ENCODE measurements at regions not wholly inside any gene's neighbourhood (a gene's known extent, or its start where the extent isn't known, plus 50 kb on each side); places are given as distances from the start of the nearest gene placed in this dataset.

DNA sequence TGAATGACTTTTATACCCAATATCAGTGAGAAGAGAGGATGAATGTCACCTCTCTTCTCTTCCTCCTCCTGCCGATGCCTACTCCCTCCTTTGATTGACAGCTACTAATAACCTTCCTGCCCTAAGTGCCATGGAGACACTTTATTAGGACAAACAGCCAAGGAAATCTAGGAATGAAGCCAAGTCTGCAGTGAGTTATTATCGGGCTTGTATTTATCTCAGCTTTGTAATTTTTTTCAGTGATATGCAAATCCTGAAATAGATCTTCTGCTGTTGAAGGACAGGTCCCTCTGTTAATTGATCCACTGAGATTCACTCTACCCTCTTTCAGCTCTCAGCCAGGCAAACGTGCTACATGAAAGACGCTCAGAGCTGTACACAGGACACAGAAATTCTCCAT is 686.7 kb downstream of the TMEM182 start:
- Histone ChIP-seq H3K27me3 (no peaks in the 10 kb centered on the region), H3K9me3 (no peaks in the 10 kb centered on the region), H3K4me1 (no peaks in the 10 kb centered on the region), H3K27ac (no peak overlapping the region), H3K36me3 (no peaks in the 10 kb centered on the region), H3K4me3 (no peak overlapping the region)
- TF ChIP-seq POLR2A (IDR thresholded peaks at IDR 0.05) (no peak), POLR2AphosphoS5 (IDR thresholded peaks at IDR 0.05) (no peak)
- TF ChIP-seq, protein P1, sequence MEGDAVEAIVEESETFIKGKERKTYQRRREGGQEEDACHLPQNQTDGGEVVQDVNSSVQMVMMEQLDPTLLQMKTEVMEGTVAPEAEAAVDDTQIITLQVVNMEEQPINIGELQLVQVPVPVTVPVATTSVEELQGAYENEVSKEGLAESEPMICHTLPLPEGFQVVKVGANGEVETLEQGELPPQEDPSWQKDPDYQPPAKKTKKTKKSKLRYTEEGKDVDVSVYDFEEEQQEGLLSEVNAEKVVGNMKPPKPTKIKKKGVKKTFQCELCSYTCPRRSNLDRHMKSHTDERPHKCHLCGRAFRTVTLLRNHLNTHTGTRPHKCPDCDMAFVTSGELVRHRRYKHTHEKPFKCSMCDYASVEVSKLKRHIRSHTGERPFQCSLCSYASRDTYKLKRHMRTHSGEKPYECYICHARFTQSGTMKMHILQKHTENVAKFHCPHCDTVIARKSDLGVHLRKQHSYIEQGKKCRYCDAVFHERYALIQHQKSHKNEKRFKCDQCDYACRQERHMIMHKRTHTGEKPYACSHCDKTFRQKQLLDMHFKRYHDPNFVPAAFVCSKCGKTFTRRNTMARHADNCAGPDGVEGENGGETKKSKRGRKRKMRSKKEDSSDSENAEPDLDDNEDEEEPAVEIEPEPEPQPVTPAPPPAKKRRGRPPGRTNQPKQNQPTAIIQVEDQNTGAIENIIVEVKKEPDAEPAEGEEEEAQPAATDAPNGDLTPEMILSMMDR (IDR thresholded peaks at IDR 0.05) = no peak
- DNase-seq (ENCODE audit: low spot score in 2 of 2) = no peak
- intact Hi-C loops (cut with DNase I; ENCODE audit: low total_unique reads) = no loop called here

DNA sequence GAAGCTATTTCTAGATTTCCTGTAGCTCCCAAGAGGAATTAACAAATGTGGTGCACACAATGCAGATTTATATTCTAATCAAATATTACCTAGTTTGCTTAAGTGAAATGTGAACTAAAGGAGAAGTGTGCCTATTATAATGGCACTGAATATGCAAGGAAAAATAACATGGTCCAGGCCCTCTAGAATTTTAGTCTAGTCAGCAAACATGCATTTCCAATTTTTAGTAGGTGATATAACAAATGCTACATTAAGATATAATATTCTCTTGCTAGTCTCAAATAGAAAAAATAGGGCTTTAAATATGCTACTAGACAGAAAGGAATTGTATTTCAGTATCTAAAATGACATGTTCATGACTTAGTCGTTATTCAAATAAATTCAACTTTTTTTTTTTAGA is 689.5 kb downstream of the TMEM182 start:
- Histone ChIP-seq H3K27me3 (no peaks in the 10 kb centered on the region), H3K4me3 (no peak overlapping the region), H3K4me1 (no peaks in the 10 kb centered on the region), H3K36me3 (no peaks in the 10 kb centered on the region), H3K9me3 (no peaks in the 10 kb centered on the region), H3K27ac (no peak overlapping the region)
- DNase-seq (ENCODE audit: low spot score in 2 of 2) = no peak
- intact Hi-C loops (cut with DNase I; ENCODE audit: low total_unique reads) = no loop called here
- no peak for TF ChIP-seq POLR2A (IDR thresholded peaks at IDR 0.05)
- TF ChIP-seq POLR2AphosphoS5 (IDR thresholded peaks at IDR 0.05) = no peak
- TF ChIP-seq, protein P1 (IDR thresholded peaks at IDR 0.05) = no peak

DNA sequence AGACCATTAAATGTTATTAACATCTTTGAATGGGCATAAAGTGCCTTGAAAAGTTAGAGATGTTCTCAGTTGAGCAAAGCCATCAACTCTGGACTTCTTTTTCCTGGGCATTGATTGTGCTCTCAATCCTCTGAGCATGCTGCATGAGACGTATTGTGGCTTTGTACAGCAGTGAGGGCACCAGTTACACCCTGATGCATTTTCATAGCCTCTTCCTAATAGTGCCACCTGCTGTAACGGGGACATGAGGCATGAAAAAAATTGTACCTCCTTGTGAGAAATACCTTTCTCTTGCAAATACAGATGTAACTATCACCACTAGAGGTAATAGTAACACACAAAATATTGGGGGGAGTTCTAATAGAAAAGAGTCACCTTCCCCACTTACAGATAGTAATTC is 697.5 kb downstream of the TMEM182 start:
- no peak overlapping the region for H3K27ac ChIP-seq
- intact Hi-C loops (cut with DNase I; ENCODE audit: low total_unique reads) = no loop called here
- DNase-seq (ENCODE audit: low spot score in 2 of 2) = no peak

DNA sequence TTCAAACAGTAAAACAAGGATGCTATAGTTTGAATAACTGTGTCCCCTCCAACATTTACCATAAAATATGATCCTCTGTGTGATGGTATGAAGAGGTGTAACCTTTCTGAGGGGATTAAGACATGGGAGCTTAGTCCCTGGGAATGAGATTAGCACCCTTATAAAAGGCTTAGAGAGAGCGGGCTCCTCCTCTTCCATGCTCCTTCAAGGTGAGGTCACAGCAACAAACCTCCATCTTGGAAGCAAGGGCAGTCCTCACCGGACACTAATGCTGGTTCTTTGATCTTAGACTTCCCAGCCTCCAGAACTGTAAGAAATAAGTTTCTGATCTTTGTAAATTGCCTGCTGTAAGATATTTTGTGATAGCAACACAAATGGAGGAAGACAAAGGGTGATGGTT is 700.3 kb downstream of the TMEM182 start:
- intact Hi-C loops (cut with DNase I; ENCODE audit: low total_unique reads) = loop anchor here (5.0 kb wide), 1 partner anchor 845 kb away; the partner anchor contains the start of gene SLC9A2
- no peak for TF ChIP-seq POLR2A (IDR thresholded peaks at IDR 0.05)
- TF ChIP-seq, protein P1 (IDR thresholded peaks at IDR 0.05) = no peak
- TF ChIP-seq POLR2AphosphoS5 (IDR thresholded peaks at IDR 0.05) = no peak

More for the DNA sequence above, 697.5 kb downstream of the TMEM182 start:
- no peaks in the 10 kb centered on the region for H3K4me1 ChIP-seq
- no peak overlapping the region for H3K4me3 ChIP-seq
- TF ChIP-seq POLR2A (IDR thresholded peaks at IDR 0.05) = no peak
- TF ChIP-seq POLR2AphosphoS5 (IDR thresholded peaks at IDR 0.05) = no peak
- TF ChIP-seq, protein P1 (IDR thresholded peaks at IDR 0.05) = no peak
- H3K36me3 ChIP-seq = no peaks in the 10 kb centered on the region
- H3K9me3 ChIP-seq = no peaks in the 10 kb centered on the region
- H3K27me3 ChIP-seq = no peaks in the 10 kb centered on the region

DNA sequence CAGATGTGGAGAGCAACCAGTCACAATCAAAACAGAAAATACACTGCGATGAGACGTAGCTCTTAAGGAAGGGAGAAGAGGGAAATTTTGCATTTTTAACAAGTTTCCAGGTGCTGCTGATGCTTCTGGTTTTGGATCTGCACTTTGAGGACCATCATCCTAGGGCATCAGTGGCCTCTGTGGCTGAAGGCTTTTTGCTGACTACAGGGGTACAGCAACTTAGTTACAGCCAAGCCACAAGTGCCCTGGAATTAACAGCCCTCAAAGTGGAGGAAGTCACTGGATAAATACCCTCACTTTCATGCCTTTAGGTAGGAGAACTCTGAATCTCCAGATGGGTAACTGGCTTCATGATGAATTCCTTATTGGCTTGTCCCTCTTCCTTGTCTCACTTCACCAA is 700.9 kb downstream of the TMEM182 start:
- Histone ChIP-seq H3K27ac (no peak overlapping the region), H3K36me3 (no peaks in the 10 kb centered on the region), H3K4me3 (no peak overlapping the region), H3K4me1 (no peaks in the 10 kb centered on the region), H3K9me3 (no peaks in the 10 kb centered on the region), H3K27me3 (no peaks in the 10 kb centered on the region)
- intact Hi-C loops (cut with DNase I; ENCODE audit: low total_unique reads) = loop anchor here (5.0 kb wide), 1 partner anchor 845 kb away; the partner anchor contains the start of gene SLC9A2
- no peak for DNase-seq (ENCODE audit: low spot score in 2 of 2)
- TF ChIP-seq POLR2A (IDR thresholded peaks at IDR 0.05) (no peak), POLR2AphosphoS5 (IDR thresholded peaks at IDR 0.05) (no peak)
- TF ChIP-seq, protein P1 (IDR thresholded peaks at IDR 0.05) = no peak

More for the DNA sequence above, 700.3 kb downstream of the TMEM182 start:
- Histone ChIP-seq H3K36me3 (no peaks in the 10 kb centered on the region), H3K27me3 (no peaks in the 10 kb centered on the region), H3K9me3 (no peaks in the 10 kb centered on the region), H3K4me1 (no peaks in the 10 kb centered on the region), H3K4me3 (no peak overlapping the region), H3K27ac (no peak overlapping the region)
- DNase-seq (ENCODE audit: low spot score in 2 of 2) = no peak
